GM18909 (cell line): ENCODE measurements at regions not wholly inside any gene's neighbourhood (a gene's known extent, or its start where the extent isn't known, plus 50 kb on each side); places are given as distances from the start of the nearest gene placed in this dataset.

Experiments used
- ATAC-seq: cut with Tn5 transposase; IDR thresholded peaks from one replicate; pipeline ENCODE4 v1.9.1; 2021; ENCODE audit warnings: mild to moderate bottlenecking; ENCODE audit not compliant: unreplicated experiment, poor library complexity

- no peak for ATAC-seq
Measured at GRCh38 chr20:52251136-52251700, 59.6 kb upstream of the ZFP64 start.

GRCh38 chr20:52247548-52247947 lies 56.0 kb upstream of the ZFP64 start:
- ATAC-seq, result no peak

- ATAC-seq, result no peak
Measured at GRCh38 chr20:52246366-52246765, 54.8 kb upstream of the ZFP64 start.

- no peak for ATAC-seq
Measured at GRCh38 chr20:52244702-52245101, 53.1 kb upstream of the ZFP64 start.

- ATAC-seq, result no peak
Measured at GRCh38 chr20:52242237-52243230, 51.0 kb upstream of the ZFP64 start.
